ENCODE measurements at regions not wholly inside any gene's neighbourhood (a gene's known extent, or its start where the extent isn't known, plus 50 kb on each side); places are given as distances from the start of the nearest gene placed in this dataset.
"Not testable (repeated sequence)": the region's sequence is repeated elsewhere in the genome, so short reads cannot be mapped to it uniquely, and the experiment has no call there.

DNA sequence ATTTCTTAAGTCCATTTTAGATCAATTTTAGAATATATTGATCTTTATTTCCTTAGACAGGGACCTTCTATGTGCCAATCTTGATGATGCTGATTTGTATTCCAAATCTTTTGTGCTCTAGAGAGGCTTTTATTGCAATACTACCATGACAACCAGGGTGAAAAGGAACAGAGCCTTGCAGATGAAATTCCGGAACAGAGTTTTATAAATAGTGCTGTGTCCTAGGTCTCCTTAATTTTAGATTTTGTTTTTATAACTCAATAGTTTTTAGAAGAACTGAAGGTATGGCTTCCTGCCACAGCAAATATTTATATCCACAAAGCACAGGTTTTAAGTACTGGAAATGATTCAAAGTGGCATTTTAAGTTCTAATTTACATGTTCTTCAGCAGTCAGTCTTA is 160.2 kb downstream of the PMAIP1 start:
- DNase-seq, result no peak

DNA sequence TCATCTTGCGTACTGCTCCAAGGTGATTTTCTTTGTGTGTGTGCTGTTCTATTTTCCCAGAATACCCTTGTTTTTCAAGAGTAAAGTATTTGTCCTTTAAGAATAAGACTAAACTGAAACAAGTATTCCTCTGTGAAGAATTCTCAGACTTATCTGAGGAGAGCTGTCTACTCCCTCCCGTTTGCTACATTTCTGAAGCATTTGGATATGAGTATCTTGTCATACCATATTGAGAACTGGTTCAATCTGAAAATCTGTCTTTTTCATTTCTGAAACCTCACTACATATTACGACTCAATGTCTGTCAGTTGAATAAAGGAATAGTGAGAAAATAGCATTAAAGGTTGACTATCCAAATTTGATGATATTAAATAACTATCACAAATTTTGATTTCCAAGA is 159.4 kb downstream of the PMAIP1 start:
- DNase-seq, result no peak

DNA sequence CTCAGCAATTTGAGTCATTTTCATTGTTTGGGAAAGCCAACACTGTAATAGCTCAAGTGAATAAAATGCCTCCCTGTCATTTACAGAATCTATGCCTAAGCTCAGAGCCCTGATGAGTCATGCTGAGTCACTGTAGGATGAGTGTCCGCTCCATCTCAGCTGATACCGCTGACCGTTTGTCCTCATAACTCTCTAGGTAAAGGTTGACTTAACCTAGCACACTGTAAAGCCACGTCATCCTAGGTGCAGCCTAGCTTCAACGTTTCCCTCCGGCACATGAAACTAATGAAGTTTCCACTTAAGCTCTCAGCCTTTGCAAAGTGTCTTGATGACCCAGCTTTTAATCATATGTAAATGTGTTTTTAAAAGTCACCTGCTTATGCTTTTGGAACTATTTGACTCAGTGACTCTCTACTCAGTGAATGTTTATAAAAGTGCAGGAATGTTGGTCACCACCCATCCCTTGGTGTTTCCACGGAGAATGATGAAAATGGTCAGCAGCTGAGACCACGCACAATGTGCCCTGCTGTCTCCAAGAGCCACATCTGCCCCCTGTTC is 154.0 kb downstream of the PMAIP1 start:
- DNase-seq, result peak; percentile 59

DNA sequence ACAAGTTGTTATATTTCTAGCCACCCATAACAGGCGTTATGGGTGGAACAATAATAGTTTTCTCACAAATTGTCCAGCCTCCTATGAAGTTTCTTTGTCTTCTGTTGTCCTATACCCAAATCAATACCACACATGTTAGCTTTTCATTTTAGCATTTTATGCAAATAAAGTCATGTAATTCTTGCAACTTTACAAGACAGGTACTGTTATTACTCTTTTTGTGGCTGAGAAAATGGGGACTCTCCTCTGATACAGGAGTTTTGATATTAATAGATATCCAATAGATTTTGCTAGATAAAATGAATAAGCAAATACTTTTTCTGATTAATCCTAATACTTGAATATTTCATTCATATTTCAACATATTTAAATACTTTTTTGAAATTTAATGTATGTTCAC is 151.0 kb downstream of the PMAIP1 start:
- DNase-seq, result no peak

DNA sequence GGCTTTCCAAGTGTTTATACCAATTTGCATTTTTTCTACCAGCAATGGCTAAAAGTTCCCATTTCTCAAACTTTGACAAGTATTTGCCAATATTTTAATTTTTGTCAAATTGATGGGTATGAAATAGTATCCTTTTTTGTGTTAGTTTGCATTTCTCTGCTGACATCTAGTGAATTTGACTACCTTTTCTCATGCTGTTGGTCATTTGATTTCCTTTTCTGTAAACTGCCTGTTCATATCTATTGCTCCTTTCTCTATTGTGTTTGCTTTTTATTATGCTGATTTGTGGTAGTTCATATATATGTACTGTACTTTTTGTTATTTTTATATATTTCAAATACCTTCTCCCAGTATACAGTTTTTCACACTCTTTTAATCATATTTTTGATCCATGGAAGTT is 149.4 kb downstream of the PMAIP1 start:
- no peak for DNase-seq

DNA sequence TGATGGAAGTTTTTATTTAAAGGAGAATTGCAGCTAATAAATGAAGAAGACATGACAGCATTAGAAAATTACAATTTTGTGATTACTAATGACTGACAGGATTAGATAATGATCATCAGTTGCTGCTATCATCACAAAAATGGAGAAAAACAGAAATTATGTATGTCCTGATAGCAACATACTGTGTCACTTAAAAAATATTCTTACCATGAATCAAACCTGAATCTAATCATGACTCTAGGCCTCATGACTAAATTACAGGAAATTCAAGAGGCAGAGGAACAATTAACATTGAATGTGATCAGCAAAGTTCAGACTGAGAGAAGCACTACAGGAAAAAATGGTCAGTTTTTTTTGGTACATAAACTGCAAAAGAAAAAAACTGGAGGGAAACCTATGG is 147.8 kb downstream of the PMAIP1 start:
- no peak for DNase-seq

DNA sequence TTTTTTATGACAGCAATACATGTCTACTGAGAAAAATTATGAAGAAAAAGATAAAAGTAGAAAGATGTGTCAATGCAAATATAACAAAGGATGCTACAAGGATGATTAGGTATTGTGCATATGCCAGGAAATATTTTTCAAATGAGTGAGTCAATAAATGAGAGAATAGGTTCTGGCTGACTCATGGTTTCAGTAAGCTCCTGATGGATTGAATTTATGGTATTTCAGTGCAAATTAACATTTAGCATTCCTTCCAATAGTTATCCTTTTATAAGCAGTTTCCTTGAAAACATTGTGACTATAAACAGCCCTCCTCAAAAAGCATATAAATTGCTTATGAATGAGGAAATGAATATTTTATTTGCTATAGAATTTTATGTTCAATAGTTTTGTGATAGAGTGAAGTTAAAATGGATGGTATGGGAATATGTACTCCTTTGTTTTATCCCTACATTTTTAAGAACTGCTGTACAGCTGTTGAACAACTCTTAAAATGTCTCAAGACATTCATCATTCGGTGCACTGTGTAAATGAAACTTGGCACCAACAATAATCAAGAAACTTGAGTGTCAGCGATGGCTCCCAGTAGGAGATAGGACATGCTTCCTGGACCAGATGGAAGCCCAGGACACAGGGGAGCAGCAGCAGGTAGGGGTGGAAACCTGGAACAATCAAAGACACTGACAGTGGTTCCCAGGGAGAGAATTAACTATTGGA is 144.7 kb downstream of the PMAIP1 start:
- DNase-seq, result no peak

DNA sequence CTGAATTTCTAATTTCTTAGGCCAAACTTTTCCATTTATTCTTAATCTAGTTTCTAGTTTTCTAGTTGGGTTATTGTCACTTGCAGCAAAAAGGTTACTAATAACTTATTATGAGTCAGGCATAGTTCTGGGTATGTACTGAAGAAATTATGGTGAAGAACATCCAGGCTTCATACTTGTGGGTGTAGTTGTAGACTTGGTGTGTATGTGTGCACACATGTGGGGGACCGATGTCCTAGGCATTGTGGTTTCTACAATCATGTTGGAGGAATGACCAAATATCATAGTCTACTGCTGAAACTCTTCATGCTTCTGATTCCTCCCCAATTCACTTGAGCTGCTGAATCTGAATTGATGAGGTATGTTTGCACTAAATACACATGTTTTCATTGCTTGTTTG is 141.2 kb downstream of the PMAIP1 start:
- DNase-seq, result no peak

DNA sequence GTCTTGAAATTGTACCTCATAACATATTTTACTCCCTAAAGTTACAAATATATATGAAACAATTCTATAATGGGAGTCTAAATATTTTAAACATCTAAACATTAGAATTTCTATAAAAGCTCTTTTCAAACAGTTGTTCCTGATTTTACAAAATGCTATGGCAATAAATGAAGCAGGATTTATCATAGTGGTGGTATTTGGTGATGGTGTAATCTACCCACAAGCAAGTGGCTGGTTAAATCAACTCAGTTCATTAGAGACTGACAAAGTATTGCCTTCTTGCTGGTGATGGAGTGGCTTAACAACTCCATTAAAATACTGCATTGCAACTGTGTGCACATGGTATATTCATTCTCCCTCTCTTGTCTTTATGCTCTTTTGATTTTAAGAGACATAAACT is 138.9 kb downstream of the PMAIP1 start:
- no peak for DNase-seq

DNA sequence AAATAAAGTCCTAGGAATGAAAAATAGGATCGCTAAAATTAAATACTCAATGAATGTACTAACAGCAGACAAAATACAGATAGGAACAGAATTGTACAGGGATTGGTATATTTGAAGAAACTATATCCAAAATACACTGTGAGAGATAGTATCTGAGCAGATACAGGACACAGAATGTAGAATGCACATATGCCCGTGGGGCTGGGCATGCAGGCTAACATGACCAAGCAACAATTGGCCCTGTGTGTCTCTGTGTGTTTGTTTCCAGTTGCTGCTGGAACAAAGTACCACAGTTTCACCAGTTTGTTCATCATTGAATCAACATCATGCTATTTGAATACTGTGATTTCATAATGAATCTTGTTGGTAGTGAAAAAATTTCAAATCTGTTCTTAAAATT is 127.6 kb downstream of the PMAIP1 start:
- DNase-seq, result no peak

DNA sequence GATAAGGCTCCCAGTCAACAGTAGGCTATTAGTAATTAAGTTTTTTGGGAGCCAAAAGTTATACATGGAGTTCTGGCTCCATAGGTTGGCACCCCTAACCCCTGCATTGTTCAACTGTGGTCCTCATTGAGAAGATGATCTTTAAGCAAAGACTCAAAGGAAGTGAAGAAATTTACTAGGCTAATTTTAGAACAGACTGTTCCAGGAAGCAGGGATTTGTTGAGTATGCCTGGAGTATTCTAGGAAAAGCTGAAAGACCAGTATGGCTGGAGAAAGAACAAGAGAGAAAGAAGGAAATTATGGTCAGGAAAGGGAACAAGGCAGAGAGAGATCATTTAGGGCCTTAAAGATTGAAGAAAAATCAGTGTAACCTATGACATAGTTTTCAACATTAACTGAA is 125.1 kb downstream of the PMAIP1 start:
- no peak for DNase-seq

DNA sequence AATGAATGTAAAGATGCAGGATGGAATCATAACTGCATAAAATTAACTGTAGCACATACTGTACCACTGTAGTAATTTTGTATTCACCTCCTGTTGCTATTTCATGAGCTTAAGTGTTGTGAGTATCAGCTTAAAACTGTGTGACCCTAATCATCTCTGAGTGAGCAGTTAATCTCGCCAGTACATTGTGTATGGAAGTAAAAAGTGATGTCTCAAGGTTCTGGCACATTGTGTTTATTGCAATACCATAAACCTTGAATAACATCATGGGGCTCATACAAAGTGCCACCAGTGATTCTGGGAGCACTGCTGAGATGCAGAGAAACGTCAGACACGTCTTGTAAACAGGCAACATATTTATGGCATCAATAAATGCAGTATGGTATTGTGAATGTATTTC is 124.5 kb downstream of the PMAIP1 start:
- DNase-seq, result no peak

DNA sequence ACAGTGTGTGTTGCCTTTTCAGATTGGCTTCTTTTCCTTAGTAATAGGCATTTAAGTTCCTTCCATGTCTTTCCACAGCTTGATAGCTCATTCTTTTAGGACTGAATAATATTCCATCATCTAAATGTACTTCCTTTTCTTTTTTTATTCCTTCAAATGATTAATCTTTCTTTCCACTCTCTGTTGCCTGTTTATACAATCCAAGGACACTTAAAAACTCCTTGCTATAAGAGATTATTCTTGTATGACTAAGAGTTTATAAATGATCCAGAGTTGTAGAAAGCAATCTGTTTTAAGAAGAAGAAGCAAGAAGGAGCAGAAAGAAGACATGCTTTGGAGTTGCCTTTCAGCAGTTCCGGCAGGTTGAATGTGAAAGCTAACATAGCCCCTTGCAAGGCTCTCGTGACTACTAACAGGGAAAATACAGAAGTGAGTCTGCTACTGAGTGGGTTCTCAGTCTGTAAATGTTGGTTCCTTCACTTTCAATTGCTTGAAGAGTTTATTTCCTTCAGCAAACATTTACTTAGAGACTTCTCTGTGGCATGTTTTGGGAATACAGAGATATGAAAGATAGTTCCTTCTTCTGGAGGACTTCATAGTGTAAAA is 123.0 kb downstream of the PMAIP1 start:
- DNase-seq, result no peak

DNA sequence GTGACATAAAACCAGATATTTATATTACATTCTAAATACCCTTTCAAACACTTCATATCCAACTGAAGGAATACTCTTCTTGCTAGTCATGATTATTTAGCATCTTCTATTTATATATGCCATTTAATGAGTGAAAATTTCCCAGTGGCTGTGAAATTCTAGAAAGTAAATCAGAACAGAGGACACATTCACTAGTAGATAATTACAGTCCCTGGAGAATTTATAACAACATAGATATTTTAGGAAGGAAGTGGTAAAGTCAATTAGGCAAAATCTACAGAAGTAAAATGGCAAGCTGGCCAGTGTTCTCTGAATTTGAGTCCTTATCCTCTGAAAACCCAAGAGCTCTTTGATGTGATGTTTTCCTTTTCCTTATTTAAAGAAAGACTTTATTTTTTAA is 121.8 kb downstream of the PMAIP1 start:
- DNase-seq, result no peak

DNA sequence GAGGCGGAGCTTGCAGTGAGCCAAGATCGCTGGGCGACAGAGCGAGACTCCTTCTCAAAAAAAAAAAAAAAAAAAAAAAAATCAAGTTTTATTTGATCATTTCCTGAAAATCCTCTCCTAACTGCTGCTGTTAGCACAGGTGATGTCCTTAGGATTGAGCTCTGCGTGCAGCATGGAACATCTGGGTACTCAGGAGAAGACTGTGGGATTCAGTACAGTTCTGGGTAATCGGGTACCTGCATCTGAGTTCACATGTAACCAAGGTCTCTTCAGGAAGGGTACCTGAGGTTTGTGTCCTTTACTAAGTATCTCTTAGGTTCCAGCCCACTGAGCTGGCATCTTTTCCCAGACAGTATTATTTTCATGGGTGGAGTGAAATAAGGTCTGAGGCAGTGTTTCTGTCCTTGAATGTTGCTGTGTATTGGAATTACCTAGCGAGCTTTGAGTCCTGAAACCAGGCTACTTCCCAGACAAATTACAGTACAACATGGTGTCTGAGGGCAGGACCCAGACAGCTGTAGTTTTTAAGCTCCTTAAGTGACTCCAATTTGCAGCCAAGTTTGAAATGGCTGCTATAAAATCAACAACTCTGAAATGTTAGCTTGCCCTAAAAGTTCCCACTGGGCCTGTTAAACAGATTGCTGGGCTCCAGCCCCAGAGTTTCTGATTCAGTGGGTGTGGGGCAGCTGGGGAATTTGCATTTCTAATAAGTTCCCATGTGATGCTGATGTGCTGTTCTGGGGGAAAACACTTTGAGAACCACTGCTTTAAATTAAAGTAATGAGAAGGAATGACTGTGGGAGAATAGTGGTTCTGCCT is 120.5 kb downstream of the PMAIP1 start:
- no peak for DNase-seq

DNA sequence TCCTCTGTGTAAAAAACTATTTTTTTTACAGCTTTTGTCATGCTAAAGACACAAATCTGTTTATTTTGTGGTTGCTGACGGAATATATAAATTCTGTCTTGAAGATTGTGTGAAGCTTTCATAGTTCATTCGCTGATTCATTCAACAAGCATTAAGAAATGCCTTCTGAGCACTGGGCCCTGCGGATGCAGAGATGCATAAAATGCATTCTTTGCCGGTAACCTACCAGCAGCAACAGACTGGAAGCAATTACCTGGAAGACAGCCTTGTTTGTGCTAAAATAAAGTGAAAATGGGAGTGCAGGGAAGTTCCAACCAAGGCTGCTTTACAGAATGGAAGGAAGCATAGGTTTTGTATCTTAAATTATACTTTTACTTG is 119.7 kb downstream of the PMAIP1 start:
- DNase-seq, result no peak

DNA sequence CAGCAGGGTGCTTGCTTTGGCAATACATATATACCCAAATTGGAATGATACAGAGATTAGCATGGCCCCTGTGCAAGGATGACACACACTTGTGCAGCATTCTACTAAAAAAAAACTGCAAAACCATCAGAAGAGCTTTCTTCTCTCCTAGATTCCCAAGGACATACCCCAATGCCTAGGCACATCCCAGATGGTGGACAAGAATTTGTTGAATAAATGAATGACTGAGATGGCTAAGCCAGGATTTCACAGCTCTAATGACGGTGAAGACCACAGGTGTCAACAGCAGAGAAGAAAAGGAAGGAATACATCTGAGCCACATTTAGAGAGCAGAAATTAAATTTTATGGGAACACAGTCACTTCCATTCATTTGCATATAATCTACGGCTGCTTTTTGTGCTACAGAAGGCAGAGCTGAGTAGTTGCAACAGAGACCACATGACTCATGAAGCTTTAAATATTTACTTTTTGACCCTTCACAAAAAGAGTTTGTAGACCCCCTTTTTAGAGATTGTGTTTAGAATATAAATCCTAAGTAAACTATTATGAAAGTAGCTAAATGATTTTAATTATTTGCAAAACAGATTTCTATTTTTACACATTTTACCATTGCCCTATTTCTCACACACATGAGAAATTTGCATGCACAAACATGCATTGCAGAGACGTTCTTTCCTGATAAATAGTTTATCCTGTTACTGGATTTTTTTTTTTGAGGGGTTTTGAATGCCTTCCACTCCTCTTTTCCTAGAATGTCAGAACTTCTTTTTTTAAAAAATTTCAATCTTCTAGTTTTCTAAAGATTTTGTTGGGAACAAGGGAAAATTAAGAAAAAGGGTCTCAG is 119.0 kb downstream of the PMAIP1 start:
- no peak for DNase-seq

DNA sequence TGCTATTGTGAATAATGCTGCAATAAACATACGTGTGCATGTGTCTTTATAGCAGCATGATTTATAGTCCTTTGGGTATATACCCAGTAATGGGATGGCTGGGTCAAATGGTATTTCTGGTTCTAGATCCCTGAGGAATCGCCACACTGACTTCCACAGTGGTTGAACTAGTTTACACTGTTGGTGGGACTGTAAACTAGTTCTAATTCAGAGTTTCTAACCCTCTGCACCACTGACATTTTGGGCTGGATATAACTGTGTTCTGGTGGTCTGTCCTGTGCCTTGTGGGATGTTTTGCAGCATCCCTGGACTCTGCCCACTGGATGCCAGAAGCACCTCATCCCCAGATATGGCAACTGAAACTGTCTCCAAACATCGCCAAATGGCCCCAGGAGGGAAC is 118.3 kb downstream of the PMAIP1 start:
- peak; percentile 12 for DNase-seq

DNA sequence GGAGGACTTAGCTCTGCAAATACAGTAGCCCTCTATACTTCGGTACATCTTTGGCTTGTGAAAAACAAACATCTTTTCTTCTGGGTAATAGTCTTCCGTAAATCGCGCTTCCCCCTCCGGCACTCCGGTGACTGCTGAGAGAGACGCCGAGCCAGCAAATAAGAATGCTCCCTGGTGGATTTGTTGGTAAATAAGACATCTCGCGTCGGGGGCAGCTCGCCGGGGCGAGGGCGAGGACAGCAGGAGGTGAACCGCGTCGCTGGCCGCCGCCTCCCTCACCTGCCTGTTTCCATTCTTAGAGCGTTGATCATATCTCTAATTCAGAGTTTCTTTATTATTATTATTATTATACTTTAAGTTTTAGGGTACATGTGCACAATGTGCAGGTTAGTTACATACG is 117.6 kb downstream of the PMAIP1 start:
- DNase-seq, result no peak

DNA sequence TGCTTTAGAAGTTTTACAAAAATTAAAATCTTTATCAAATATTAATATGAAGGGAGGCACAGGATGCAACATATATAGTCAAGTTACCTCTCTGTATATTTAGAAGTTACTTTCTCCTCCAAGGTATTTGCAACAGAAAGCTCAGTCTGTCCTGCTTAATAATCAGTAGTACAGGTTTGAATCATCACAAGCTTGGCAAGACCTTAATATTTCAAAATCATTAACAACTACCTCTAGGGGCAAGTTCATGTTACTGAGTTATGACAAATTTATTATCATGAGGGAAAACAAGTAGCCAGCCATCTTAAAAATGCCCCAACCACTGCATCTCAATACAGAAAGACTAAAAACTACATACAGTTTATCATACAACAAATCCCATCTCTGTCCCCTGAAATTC is 116.0 kb downstream of the PMAIP1 start:
- DNase-seq, result not testable (repeated sequence)

DNA sequence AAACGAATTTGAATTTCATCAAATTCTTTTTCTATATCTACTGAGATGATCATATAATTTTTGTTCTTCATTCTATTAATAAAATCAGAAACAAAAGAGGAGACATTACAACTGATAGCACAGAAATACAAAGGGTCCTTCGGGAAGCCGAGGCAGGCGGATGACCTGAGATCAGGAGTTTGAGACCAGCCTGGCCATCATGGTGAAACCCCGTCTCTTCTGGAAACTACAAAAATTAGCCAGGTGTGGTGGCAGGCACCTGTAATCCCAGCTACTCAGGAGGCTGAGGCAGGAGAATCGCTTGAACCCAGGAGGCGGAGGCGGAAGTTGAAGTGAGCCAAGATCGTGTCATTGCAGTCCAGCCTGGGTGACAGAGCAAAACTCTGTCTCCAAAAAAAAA is 113.4 kb downstream of the PMAIP1 start:
- DNase-seq, result not testable (repeated sequence)

DNA sequence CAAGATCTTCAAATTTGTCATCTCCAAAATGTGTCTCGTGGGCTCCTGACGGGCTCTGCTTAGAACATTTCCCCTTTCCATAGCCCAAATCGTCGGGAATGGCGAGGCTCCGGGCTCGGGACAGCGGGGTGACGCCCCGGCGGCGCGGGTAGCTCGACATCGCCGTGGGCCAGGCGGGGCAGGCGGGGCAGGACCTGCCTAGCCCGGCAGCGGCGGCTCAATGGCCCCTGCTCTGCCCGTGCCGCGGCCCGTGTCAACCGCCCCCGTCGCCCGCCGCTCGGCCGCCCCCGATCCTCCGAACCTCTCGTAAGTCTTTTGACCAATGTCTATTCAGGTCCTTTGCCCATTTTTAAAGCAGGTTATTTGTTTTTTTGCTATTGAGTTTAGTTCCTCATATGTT is 111.2 kb downstream of the PMAIP1 start:
- DNase-seq, result no peak

DNA sequence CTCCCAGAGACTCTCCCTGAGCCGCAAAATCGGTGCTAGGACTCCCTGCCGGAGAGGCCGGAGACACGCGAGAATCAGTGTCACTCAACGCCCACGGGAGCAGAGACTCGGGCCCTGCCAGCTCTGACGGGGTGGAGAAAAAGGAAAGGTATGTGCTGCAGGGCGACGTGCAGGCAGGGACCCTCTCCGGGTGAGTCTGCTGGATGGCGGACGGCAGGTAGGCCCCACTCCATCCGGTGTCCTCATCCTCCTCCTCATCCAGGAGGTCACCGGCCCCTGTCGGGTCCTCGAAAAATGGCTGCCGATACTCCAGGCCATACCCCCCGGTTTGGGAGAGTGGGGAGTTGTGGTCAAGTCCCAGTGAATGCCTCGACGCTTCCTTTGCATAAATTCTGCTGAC is 110.7 kb downstream of the PMAIP1 start:
- no peak for DNase-seq
